Brain microvascular endothelial cell (primary cell): ENCODE measurements at regions not wholly inside any gene's neighbourhood (a gene's known extent, or its start where the extent isn't known, plus 50 kb on each side); places are given as distances from the start of the nearest gene placed in this dataset.

ENCODE experiments used
- DNase-seq: peaks from one replicate; pipeline ENCODE4 v3.0.0-alpha.2; 2020
- H3K27ac ChIP-seq: fragments of 250-450 bp; sonication (Bioruptor Pico); 2 replicates; pipeline ENCODE4 v1.5.1; 2020; ENCODE audit warnings: mild to moderate bottlenecking, moderate library complexity
- H3K27me3 ChIP-seq: fragments of 250-450 bp; sonication (Bioruptor Pico); replicated peaks from 2 replicates; pipeline ENCODE4 v1.5.1; 2020; ENCODE audit warnings: mild to moderate bottlenecking
- H3K36me3 ChIP-seq: fragments of 250-450 bp; sonication (Bioruptor Pico); replicated peaks from 2 replicates; pipeline ENCODE4 v1.5.1; 2020; ENCODE audit warnings: mild to moderate bottlenecking
- H3K4me3 ChIP-seq: 2 replicates; pipeline ENCODE4 v1.5.1; 2011; ENCODE audit warnings: low read depth, mild to moderate bottlenecking, control low read depth, low read length, moderate library complexity
- in situ Hi-C: cut with HindIII; loops from 2 replicates; pipeline ENCODE4 v1.10.0; 2017; ENCODE audit warnings: low sequenced_read_pairs, low pct_ligation_motif_present
- TF ChIP-seq, protein P1 (sequence below): IDR thresholded peaks from 2 replicates; pipeline ENCODE4 v1.5.1; 2011; ENCODE audit warnings: low read depth, mild to moderate bottlenecking, moderate library complexity, low read length, control low read depth, inconsistent platforms; ENCODE audit errors: missing control alignments

GRCh38 chr7:131026297-131027000 lies 292.4 kb upstream of the KLF14 start:
- TF ChIP-seq, protein P1, sequence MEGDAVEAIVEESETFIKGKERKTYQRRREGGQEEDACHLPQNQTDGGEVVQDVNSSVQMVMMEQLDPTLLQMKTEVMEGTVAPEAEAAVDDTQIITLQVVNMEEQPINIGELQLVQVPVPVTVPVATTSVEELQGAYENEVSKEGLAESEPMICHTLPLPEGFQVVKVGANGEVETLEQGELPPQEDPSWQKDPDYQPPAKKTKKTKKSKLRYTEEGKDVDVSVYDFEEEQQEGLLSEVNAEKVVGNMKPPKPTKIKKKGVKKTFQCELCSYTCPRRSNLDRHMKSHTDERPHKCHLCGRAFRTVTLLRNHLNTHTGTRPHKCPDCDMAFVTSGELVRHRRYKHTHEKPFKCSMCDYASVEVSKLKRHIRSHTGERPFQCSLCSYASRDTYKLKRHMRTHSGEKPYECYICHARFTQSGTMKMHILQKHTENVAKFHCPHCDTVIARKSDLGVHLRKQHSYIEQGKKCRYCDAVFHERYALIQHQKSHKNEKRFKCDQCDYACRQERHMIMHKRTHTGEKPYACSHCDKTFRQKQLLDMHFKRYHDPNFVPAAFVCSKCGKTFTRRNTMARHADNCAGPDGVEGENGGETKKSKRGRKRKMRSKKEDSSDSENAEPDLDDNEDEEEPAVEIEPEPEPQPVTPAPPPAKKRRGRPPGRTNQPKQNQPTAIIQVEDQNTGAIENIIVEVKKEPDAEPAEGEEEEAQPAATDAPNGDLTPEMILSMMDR, result no peak
- DNase-seq, result no peak
- no peak overlapping the region for H3K4me3 ChIP-seq
- no peak overlapping the region for H3K27ac ChIP-seq
- no peaks in the 10 kb centered on the region for H3K36me3 ChIP-seq
- H3K27me3 ChIP-seq, result no peaks in the 10 kb centered on the region
- in situ Hi-C loops, result no loop called here

GRCh38 chr7:131027287-131027773 lies 293.3 kb upstream of the KLF14 start:
- no peak for DNase-seq
- H3K36me3 ChIP-seq, result no peaks in the 10 kb centered on the region
- in situ Hi-C loops, result no loop called here
- H3K27ac ChIP-seq, result no peak overlapping the region
- TF ChIP-seq, protein P1, result no peak
- no peaks in the 10 kb centered on the region for H3K27me3 ChIP-seq
- H3K4me3 ChIP-seq, result no peak overlapping the region

DNA sequence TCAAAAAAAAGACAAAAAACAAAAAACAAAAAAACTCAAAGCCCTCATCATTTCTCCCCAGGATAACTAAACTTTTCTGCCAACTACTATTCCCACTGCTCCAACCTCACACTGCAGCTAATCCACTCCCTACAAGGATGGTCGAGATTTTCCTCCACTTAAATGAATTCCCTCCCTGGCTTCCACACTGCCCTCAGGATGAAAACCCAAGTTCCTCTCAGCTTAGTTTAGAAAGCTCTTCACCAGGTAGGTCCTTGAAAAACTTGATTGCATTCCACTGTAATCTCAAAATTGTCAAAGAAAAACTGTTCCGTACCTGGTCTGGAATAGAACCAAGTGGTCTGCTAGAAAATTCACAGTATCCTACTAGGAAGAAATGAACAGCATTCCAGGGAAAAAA lies 294.3 kb upstream of the KLF14 start:
- H3K27ac ChIP-seq, result no peak overlapping the region
- in situ Hi-C loops, result no loop called here
- TF ChIP-seq, protein P1, result no peak
- H3K36me3 ChIP-seq, result no peaks in the 10 kb centered on the region
- no peak for DNase-seq
- H3K4me3 ChIP-seq, result no peak overlapping the region
- no peaks in the 10 kb centered on the region for H3K27me3 ChIP-seq

- Histone ChIP-seq H3K4me3 (no peak overlapping the region), H3K27ac (no peak overlapping the region), H3K27me3 (no peaks in the 10 kb centered on the region), H3K36me3 (no peaks in the 10 kb centered on the region)
- TF ChIP-seq, protein P1, result no peak
- no peak for DNase-seq
- in situ Hi-C loops, result no loop called here
Observed at GRCh38 chr7:131029002-131029401, 295.0 kb upstream of the KLF14 start.

GRCh38 chr7:131031099-131031868 lies 296.4 kb upstream of the MKLN1 start:
- in situ Hi-C loops, result no loop called here
- H3K36me3 ChIP-seq, result no peaks in the 10 kb centered on the region
- H3K27me3 ChIP-seq, result no peaks in the 10 kb centered on the region
- no peak for DNase-seq
- TF ChIP-seq, protein P1, result no peak
- H3K4me3 ChIP-seq, result no peak overlapping the region
- H3K27ac ChIP-seq, result no peak overlapping the region
